ENCODE measurements at regions not wholly inside any gene's neighbourhood (a gene's known extent, or its start where the extent isn't known, plus 50 kb on each side); places are given as distances from the start of the nearest gene placed in this dataset.

- no peak for DNase-seq (ENCODE audit: low read depth in 2 of 2)
- H2AFZ ChIP-seq (ENCODE audit: low read length), result no peak overlapping the region
These were observed 346.5 kb downstream of the C16orf95 start for GRCh38 chr16:86970726-86971125.

GRCh38 chr16:86971251-86971650, 345.9 kb downstream of the C16orf95 start:
- no peaks in the 10 kb centered on the region for H3K79me2 ChIP-seq (ENCODE audit: control insufficient read depth, insufficient read depth, low read length)
- H4K20me1 ChIP-seq (ENCODE audit: control insufficient read depth, extremely low read depth, insufficient read depth, low read length), result no peaks in the 10 kb centered on the region
- no peak overlapping the region for H2AFZ ChIP-seq (ENCODE audit: low read length)
- no peak overlapping the region for H3K27ac ChIP-seq (ENCODE audit: insufficient read depth, low read length)
- H3K9ac ChIP-seq (ENCODE audit: insufficient read depth, low read length), result no peak overlapping the region
- no peak for DNase-seq (ENCODE audit: low read depth in 2 of 2)
- no peak overlapping the region for H3K4me3 ChIP-seq (replicated peaks in 1 of 4; ENCODE audit: control extremely low read depth in 1 of 4, insufficient read depth in 1 of 4, low read depth in 3 of 4, low read length in 4 of 4)
- TF ChIP-seq CTCF (conservative IDR thresholded peaks at IDR 0.05 in 1 of 2, IDR thresholded peaks at IDR 0.05 in 1 of 2; ENCODE audit: low read depth in 1 of 2, low read length in 2 of 2) (no peak), EZH2 (IDR thresholded peaks at IDR 0.05; ENCODE audit: low read length, missing control alignments) (no peak)
- no peaks in the 10 kb centered on the region for H3K36me3 ChIP-seq (ENCODE audit: control insufficient read depth, insufficient read depth, low read length)
- no peak overlapping the region for H3K4me2 ChIP-seq (ENCODE audit: extremely low read depth, insufficient read depth, low read length)
- H3K27me3 ChIP-seq (ENCODE audit: control insufficient read depth, insufficient read depth, low read length), result peaks cover 7% of the 10 kb centered on the region
- H3K4me1 ChIP-seq (ENCODE audit: control insufficient read depth, extremely low read depth, insufficient read depth, low read length), result no peaks in the 10 kb centered on the region
- no peaks in the 10 kb centered on the region for H3K9me3 ChIP-seq (ENCODE audit: control insufficient read depth, insufficient read depth, low read depth, low read length)

More at GRCh38 chr16:86970726-86971125, 346.5 kb downstream of the C16orf95 start:
- H3K9me3 ChIP-seq (ENCODE audit: control insufficient read depth, insufficient read depth, low read depth, low read length), result no peaks in the 10 kb centered on the region
- H3K36me3 ChIP-seq (ENCODE audit: control insufficient read depth, insufficient read depth, low read length), result no peaks in the 10 kb centered on the region
- H3K27me3 ChIP-seq (ENCODE audit: control insufficient read depth, insufficient read depth, low read length), result peaks cover 7% of the 10 kb centered on the region
- no peak overlapping the region for H3K4me3 ChIP-seq (replicated peaks in 1 of 4; ENCODE audit: control extremely low read depth in 1 of 4, insufficient read depth in 1 of 4, low read depth in 3 of 4, low read length in 4 of 4)
- TF ChIP-seq CTCF (conservative IDR thresholded peaks at IDR 0.05 in 1 of 2, IDR thresholded peaks at IDR 0.05 in 1 of 2; ENCODE audit: low read depth in 1 of 2, low read length in 2 of 2), result no peak
- no peak for TF ChIP-seq EZH2 (IDR thresholded peaks at IDR 0.05; ENCODE audit: low read length, missing control alignments)
- H3K9ac ChIP-seq (ENCODE audit: insufficient read depth, low read length), result no peak overlapping the region
- no peaks in the 10 kb centered on the region for H3K79me2 ChIP-seq (ENCODE audit: control insufficient read depth, insufficient read depth, low read length)
- H3K4me1 ChIP-seq (ENCODE audit: control insufficient read depth, extremely low read depth, insufficient read depth, low read length), result no peaks in the 10 kb centered on the region
- H3K4me2 ChIP-seq (ENCODE audit: extremely low read depth, insufficient read depth, low read length), result no peak overlapping the region
- no peaks in the 10 kb centered on the region for H4K20me1 ChIP-seq (ENCODE audit: control insufficient read depth, extremely low read depth, insufficient read depth, low read length)
- H3K27ac ChIP-seq (ENCODE audit: insufficient read depth, low read length), result no peak overlapping the region

- H3K36me3 ChIP-seq (ENCODE audit: control insufficient read depth, insufficient read depth, low read length), result no peaks in the 10 kb centered on the region
- H3K27me3 ChIP-seq (ENCODE audit: control insufficient read depth, insufficient read depth, low read length), result no peaks in the 10 kb centered on the region
- no peaks in the 10 kb centered on the region for H4K20me1 ChIP-seq (ENCODE audit: control insufficient read depth, extremely low read depth, insufficient read depth, low read length)
- H2AFZ ChIP-seq (ENCODE audit: low read length), result no peak overlapping the region
- no peak for DNase-seq (ENCODE audit: low read depth in 2 of 2)
- H3K4me1 ChIP-seq (ENCODE audit: control insufficient read depth, extremely low read depth, insufficient read depth, low read length), result no peaks in the 10 kb centered on the region
- H3K4me2 ChIP-seq (ENCODE audit: extremely low read depth, insufficient read depth, low read length), result no peak overlapping the region
- H3K4me3 ChIP-seq (replicated peaks in 1 of 4; ENCODE audit: control extremely low read depth in 1 of 4, insufficient read depth in 1 of 4, low read depth in 3 of 4, low read length in 4 of 4), result no peak overlapping the region
- H3K79me2 ChIP-seq (ENCODE audit: control insufficient read depth, insufficient read depth, low read length), result no peaks in the 10 kb centered on the region
- TF ChIP-seq EZH2 (IDR thresholded peaks at IDR 0.05; ENCODE audit: low read length, missing control alignments), result no peak
- TF ChIP-seq CTCF (conservative IDR thresholded peaks at IDR 0.05 in 1 of 2, IDR thresholded peaks at IDR 0.05 in 1 of 2; ENCODE audit: low read depth in 1 of 2, low read length in 2 of 2), result no peak
- no peak overlapping the region for H3K9ac ChIP-seq (ENCODE audit: insufficient read depth, low read length)
- H3K27ac ChIP-seq (ENCODE audit: insufficient read depth, low read length), result no peak overlapping the region
- H3K9me3 ChIP-seq (ENCODE audit: control insufficient read depth, insufficient read depth, low read depth, low read length), result no peaks in the 10 kb centered on the region
These were observed 343.1 kb downstream of the C16orf95 start for GRCh38 chr16:86974120-86974519.
